Posterior vena cava (tissue), 2 donors: ENCODE measurements at regions not wholly inside any gene's neighbourhood (a gene's known extent, or its start where the extent isn't known, plus 50 kb on each side); places are given as distances from the start of the nearest gene placed in this dataset.

Experiments used
- DNase-seq: peaks from one replicate; pipeline ENCODE4 v3.0.0-alpha.2; 2020; ENCODE audit warnings: low spot score
- intact Hi-C, 2 donors: fragments of 100-400 bp; cut with DNase I; formaldehyde crosslinking; loops; one replicate each; pipeline versions ENCODE4 v1.14.1 to v1.14.2; 2022 to 2023
- donor health status: DM: yes; HTN: yes; CAD: no.
- donor health status: DM: yes; HTN: yes; CAD: no.

- intact Hi-C loops, result no loop called here
- no peak for DNase-seq
These were observed 70.2 kb upstream of the CD180 start for GRCh38 chr5:67266654-67267350.

GRCh38 chr5:67265951-67266350 lies 69.4 kb upstream of the CD180 start:
- DNase-seq, result no peak
- intact Hi-C loops, result no loop called here

GRCh38 chr5:67263656-67264408 lies 67.2 kb upstream of the CD180 start:
- intact Hi-C loops, result no loop called here
- no peak for DNase-seq

- DNase-seq, result no peak
- intact Hi-C loops, result no loop called here
These were observed 66.4 kb upstream of the CD180 start for GRCh38 chr5:67262956-67263355.

GRCh38 chr5:67262206-67262605 lies 65.6 kb upstream of the CD180 start:
- no peak for DNase-seq
- intact Hi-C loops, result no loop called here

- intact Hi-C loops, result no loop called here
- DNase-seq, result no peak
These were observed 63.1 kb upstream of the CD180 start for GRCh38 chr5:67259548-67260215.

- no peak for DNase-seq
- intact Hi-C loops, result no loop called here
These were observed 60.9 kb upstream of the CD180 start for GRCh38 chr5:67257500-67257899.

- DNase-seq, result no peak
- intact Hi-C loops, result no loop called here
These were observed 60.5 kb upstream of the CD180 start for GRCh38 chr5:67257077-67257476.

GRCh38 chr5:67255881-67256280 lies 59.3 kb upstream of the CD180 start:
- DNase-seq, result no peak
- intact Hi-C loops, result no loop called here

GRCh38 chr5:67253911-67254310 lies 57.3 kb upstream of the CD180 start:
- no peak for DNase-seq
- intact Hi-C loops, result no loop called here

GRCh38 chr5:67249590-67249895 lies 52.9 kb upstream of the CD180 start:
- intact Hi-C loops, result loop anchor here in 1 of 2 donors (5.0 kb wide), 1 partner anchor 1003 kb away; no protein-coding TSS in a partner anchor
- no peak for DNase-seq

GRCh38 chr5:67248703-67249589 lies 52.3 kb upstream of the CD180 start:
- intact Hi-C loops, result loop anchor here in 1 of 2 donors (5.0 kb wide), 1 partner anchor 1003 kb away; no protein-coding TSS in a partner anchor
- DNase-seq, result no peak

GRCh38 chr5:67246546-67247268 lies 50.1 kb upstream of the CD180 start:
- no peak for DNase-seq
- intact Hi-C loops, result loop anchor here in 1 of 2 donors (5.0 kb wide), 1 partner anchor 1006 kb away; no protein-coding TSS in a partner anchor
